ENCODE measurements at regions not wholly inside any gene's neighbourhood (a gene's known extent, or its start where the extent isn't known, plus 50 kb on each side); places are given as distances from the start of the nearest gene placed in this dataset.

GRCh38 chr11:70833554-70833953, 418.8 kb downstream of the SHANK2 start:
- no peak overlapping the region for H3K4me3 ChIP-seq (replicated peaks in 1 of 2; ENCODE audit: low read depth in 2 of 2, low read length in 2 of 2)
- TF ChIP-seq CTCF (IDR thresholded peaks at IDR 0.05; ENCODE audit: low read depth, low read length): no peak
- DNase-seq (ENCODE audit: low read depth in 2 of 2): no peak

GRCh38 chr11:70834277-70834940, 418.0 kb downstream of the SHANK2 start:
- TF ChIP-seq CTCF (IDR thresholded peaks at IDR 0.05; ENCODE audit: low read depth, low read length): no peak
- DNase-seq (ENCODE audit: low read depth in 2 of 2): no peak
- H3K4me3 ChIP-seq (replicated peaks in 1 of 2; ENCODE audit: low read depth in 2 of 2, low read length in 2 of 2): no peak overlapping the region

- DNase-seq (ENCODE audit: low read depth in 2 of 2): no peak
- TF ChIP-seq CTCF (IDR thresholded peaks at IDR 0.05; ENCODE audit: low read depth, low read length): no peak
- H3K4me3 ChIP-seq (replicated peaks in 1 of 2; ENCODE audit: low read depth in 2 of 2, low read length in 2 of 2): no peak overlapping the region
Observed at GRCh38 chr11:70834984-70835560, 417.3 kb downstream of the SHANK2 start.

GRCh38 chr11:70836071-70836470, 416.3 kb downstream of the SHANK2 start:
- no peak for DNase-seq (ENCODE audit: low read depth in 2 of 2)
- no peak for TF ChIP-seq CTCF (IDR thresholded peaks at IDR 0.05; ENCODE audit: low read depth, low read length)
- H3K4me3 ChIP-seq (replicated peaks in 1 of 2; ENCODE audit: low read depth in 2 of 2, low read length in 2 of 2): no peak overlapping the region

GRCh38 chr11:70838198-70838597, 414.2 kb downstream of the SHANK2 start:
- no peak for DNase-seq (ENCODE audit: low read depth in 2 of 2)
- no peak overlapping the region for H3K4me3 ChIP-seq (replicated peaks in 1 of 2; ENCODE audit: low read depth in 2 of 2, low read length in 2 of 2)
- no peak for TF ChIP-seq CTCF (IDR thresholded peaks at IDR 0.05; ENCODE audit: low read depth, low read length)

- H3K4me3 ChIP-seq (replicated peaks in 1 of 2; ENCODE audit: low read depth in 2 of 2, low read length in 2 of 2): no peak overlapping the region
- DNase-seq (ENCODE audit: low read depth in 2 of 2): no peak
- no peak for TF ChIP-seq CTCF (IDR thresholded peaks at IDR 0.05; ENCODE audit: low read depth, low read length)
Observed at GRCh38 chr11:70839851-70840250, 412.5 kb downstream of the SHANK2 start.

GRCh38 chr11:70841264-70841663, 411.1 kb downstream of the SHANK2 start:
- no peak overlapping the region for H3K4me3 ChIP-seq (replicated peaks in 1 of 2; ENCODE audit: low read depth in 2 of 2, low read length in 2 of 2)

More at GRCh38 chr11:70841264-70841663, 411.1 kb downstream of the SHANK2 start:
- no peak for TF ChIP-seq CTCF (IDR thresholded peaks at IDR 0.05; ENCODE audit: low read depth, low read length)
- DNase-seq (ENCODE audit: low read depth in 2 of 2): no peak

Data from cardiac fibroblast (primary cell).